Endothelial cell of umbilical vein (primary cell): ENCODE measurements at regions not wholly inside any gene's neighbourhood (a gene's known extent, or its start where the extent isn't known, plus 50 kb on each side); places are given as distances from the start of the nearest gene placed in this dataset.

ENCODE experiments used
- BruUV-seq: library from RNA; stranded (reverse); fragments of 400-500 nt; replicated peaks from 2 replicates; lab custom pipeline; 2021; lab: Mats Ljungman, UMichigan
- CTCF ChIA-PET: fragments of 300-600, 350-600 bp; sonication (Branson Sonifier 250); formaldehyde crosslinking; loops from one replicate; lab custom pipeline; 2021; ENCODE audit warnings: antibody characterized with exemption, inconsistent platforms; lab: Charles Lee
- POLR2A ChIA-PET: fragments of 300-600, 350-600 bp; sonication (Branson Sonifier 250); formaldehyde crosslinking; loops from one replicate; lab custom pipeline; 2021; ENCODE audit warnings: antibody characterized with exemption, inconsistent platforms; lab: Charles Lee
- DNase-seq: peaks from one replicate; pipeline ENCODE4 v3.0.0-alpha.2; 2011; ENCODE audit warnings: low read depth, low spot score
- FAIRE-seq: peaks from 2 replicates; lab custom pipeline; 2011; peaks lifted over from hg19 to GRCh38; lab: Jason Lieb, UNC
- H2AFZ ChIP-seq: 2 replicates; pipeline ENCODE4 v1.6.0; 2012; ENCODE audit warnings: low read depth, low read length, control low read depth, inconsistent platforms
- H3K27ac ChIP-seq: 2 replicates; pipeline ENCODE4 v1.5.1; 2011; ENCODE audit warnings: low read depth, mild to moderate bottlenecking, control low read depth, low read length, moderate library complexity; ENCODE audit not compliant: insufficient read depth
- H3K27me3 ChIP-seq, 2 experiments: 2 replicates each; pipeline versions ENCODE4 v1.6.0 to v1.6.1; 2011; ENCODE audit warnings: low read length in 2 of 2, mixed read lengths in 1 of 2; ENCODE audit not compliant: control insufficient read depth in 2 of 2, insufficient read depth in 2 of 2
- H3K36me3 ChIP-seq, 2 experiments: 2 replicates in 1 of 2; 3 replicates in 1 of 2; pipeline ENCODE4 v1.5.1; 2011; ENCODE audit warnings: low read length in 2 of 2, mild to moderate bottlenecking in 1 of 2, moderate library complexity in 1 of 2; ENCODE audit not compliant: control insufficient read depth in 2 of 2, insufficient read depth in 2 of 2; ENCODE audit errors: extremely low read depth in 1 of 2
- H3K4me1 ChIP-seq: 3 replicates; pipeline ENCODE4 v1.5.1; 2011; ENCODE audit warnings: mild to moderate bottlenecking, low read length; ENCODE audit not compliant: control insufficient read depth, insufficient read depth; ENCODE audit errors: extremely low read depth
- H3K4me2 ChIP-seq: 2 replicates; pipeline ENCODE4 v1.6.1; 2011; ENCODE audit warnings: low read length, control low read depth, mixed read lengths; ENCODE audit not compliant: insufficient read depth
- H3K4me3 ChIP-seq, 3 experiments: fragments of 200-600 bp in 1 of 3; sonication (generic), shearing (Covaris generic) in 1 of 3; replicated peaks in 1 of 3; 2 replicates each; pipeline ENCODE4 v1.5.1; 2011 to 2016; ENCODE audit warnings: control low read depth in 3 of 3, low read length in 3 of 3, mild to moderate bottlenecking in 2 of 3, inconsistent platforms in 1 of 3, low read depth in 1 of 3, moderate library complexity in 1 of 3; ENCODE audit not compliant: insufficient read depth in 1 of 3
- H3K79me2 ChIP-seq: 2 replicates; pipeline ENCODE4 v1.6.0; 2012; ENCODE audit warnings: low read length, inconsistent platforms; ENCODE audit not compliant: control insufficient read depth, insufficient read depth
- H3K9ac ChIP-seq: replicated peaks from 2 replicates; pipeline ENCODE3; 2011; ENCODE audit warnings: low read length, control low read depth; ENCODE audit not compliant: insufficient read depth; ENCODE audit errors: extremely low read depth
- H3K9me1 ChIP-seq: replicated peaks from 3 replicates; pipeline ENCODE4 v1.6.0; 2011; ENCODE audit warnings: mild to moderate bottlenecking, low read length; ENCODE audit not compliant: control insufficient read depth, insufficient read depth; ENCODE audit errors: extremely low read depth
- H3K9me3 ChIP-seq: replicated peaks from 2 replicates; pipeline ENCODE4 v1.5.1; 2012; ENCODE audit warnings: low read length, inconsistent platforms; ENCODE audit not compliant: control insufficient read depth, insufficient read depth
- H4K20me1 ChIP-seq: replicated peaks from 2 replicates; pipeline ENCODE3; 2011; ENCODE audit warnings: mild to moderate bottlenecking, low read length; ENCODE audit not compliant: control insufficient read depth, insufficient read depth; ENCODE audit errors: extremely low read depth
- CTCF ChIP-seq, 2 donors: IDR thresholded peaks; 1 replicate in 1 of 2; 2 replicates in 1 of 2; pipeline ENCODE4 v1.5.1; 2011; ENCODE audit warnings: low read length in 2 of 2, mild to moderate bottlenecking in 2 of 2, moderate library complexity in 2 of 2, control low read depth in 1 of 2, inconsistent platforms in 1 of 2, low read depth in 1 of 2; ENCODE audit not compliant: insufficient read depth in 1 of 2; ENCODE audit errors: extremely low read depth in 1 of 2
- EZH2 ChIP-seq: IDR thresholded peaks from 2 replicates; pipeline ENCODE4 v1.6.1; 2012; ENCODE audit warnings: borderline replicate concordance, low read depth, mild to moderate bottlenecking, moderate library complexity, low read length, inconsistent platforms; ENCODE audit not compliant: severe bottlenecking
- FOS ChIP-seq: IDR thresholded peaks from 2 replicates; pipeline ENCODE4 v1.6.1; 2011; ENCODE audit warnings: mild to moderate bottlenecking, low read length, moderate library complexity, borderline replicate concordance; ENCODE audit not compliant: insufficient read depth
- GATA2 ChIP-seq: IDR thresholded peaks from 2 replicates; pipeline ENCODE4 v1.7.0; 2011; ENCODE audit warnings: low read depth, mild to moderate bottlenecking, moderate library complexity, mixed read lengths, low read length; ENCODE audit not compliant: insufficient read length, insufficient read depth
- JUN ChIP-seq: IDR thresholded peaks from 2 replicates; pipeline ENCODE4 v1.6.1; 2011; ENCODE audit warnings: borderline replicate concordance, low read depth; ENCODE audit not compliant: insufficient read length, insufficient read depth
- MAX ChIP-seq: IDR thresholded peaks from 2 replicates; pipeline ENCODE4 v1.6.1; 2011; ENCODE audit not compliant: insufficient read depth, insufficient read length
- MYC ChIP-seq: IDR thresholded peaks from one replicate; pipeline ENCODE4 v1.6.1; 2011; ENCODE audit warnings: mild to moderate bottlenecking, low read depth, low read length
- POLR2A ChIP-seq: IDR thresholded peaks from 2 replicates; pipeline ENCODE4 v1.6.1; 2012; ENCODE audit warnings: low read depth, mild to moderate bottlenecking, control low read depth, low read length
- POLR2AphosphoS5 ChIP-seq: IDR thresholded peaks from 2 replicates; pipeline ENCODE4 v1.6.1; 2012; ENCODE audit warnings: low read depth, mild to moderate bottlenecking, control low read depth, low read length, moderate library complexity; ENCODE audit not compliant: insufficient read depth
- dilution Hi-C: fragments of 300-500 bp; cut with MboI; formaldehyde crosslinking; loops from one replicate; pipeline ENCODE4 v1.15.0; 2019; ENCODE audit warnings: low sequenced_read_pairs; ENCODE audit not compliant: extremely low pct_ligation_motif_present
- intact Hi-C: fragments of 100-400 bp; cut with micrococcal nuclease; formaldehyde crosslinking; loops from one replicate; pipeline ENCODE4 v1.10.0; 2022

- H3K79me2 ChIP-seq: no peaks in the 10 kb centered on the region
- no TSS peak for BruUV-seq
- no peaks in the 10 kb centered on the region for H3K4me1 ChIP-seq
- no peak overlapping the region for H3K4me3 ChIP-seq
- FAIRE-seq (no peak), DNase-seq (no peak)
- ChIA-PET CTCF (no interaction called here), POLR2A (no interaction called here)
- H3K27ac ChIP-seq: no peak overlapping the region
- no peak overlapping the region for H2AFZ ChIP-seq
- H3K9me1 ChIP-seq: no peaks in the 10 kb centered on the region
- H3K9ac ChIP-seq: no peak overlapping the region
- TF ChIP-seq POLR2AphosphoS5: no peak
- H3K36me3 ChIP-seq: no peaks in the 10 kb centered on the region
- H3K27me3 ChIP-seq: no peaks in the 10 kb centered on the region
- no peaks in the 10 kb centered on the region for H4K20me1 ChIP-seq
- no peak overlapping the region for H3K4me2 ChIP-seq
- no peaks in the 10 kb centered on the region for H3K9me3 ChIP-seq
- intact Hi-C loops (no loop called here), dilution Hi-C loops (no loop called here)
Measured at GRCh38 chr2:226560325-226560724, 239.3 kb downstream of the IRS1 start.

- CTCF ChIA-PET: no interaction called here
- no peak overlapping the region for H3K4me3 ChIP-seq
- H3K36me3 ChIP-seq: no peaks in the 10 kb centered on the region
- no peaks in the 10 kb centered on the region for H3K9me1 ChIP-seq
- intact Hi-C loops (no loop called here), dilution Hi-C loops (no loop called here)
- BruUV-seq: no TSS peak
- no peak overlapping the region for H3K4me2 ChIP-seq
- H3K27ac ChIP-seq: no peak overlapping the region
- no peaks in the 10 kb centered on the region for H3K79me2 ChIP-seq
- TF ChIP-seq CTCF (IDR thresholded peaks at IDR 0.05; ENCODE audit: extremely low read depth in 1 of 2, insufficient read depth in 1 of 2, low read depth in 1 of 2, low read length in 2 of 2) (no peak), MYC (no peak), MAX (no peak), FOS (no peak), GATA2 (no peak), EZH2 (no peak), JUN (no peak), POLR2A (no peak)
- FAIRE-seq: no peak
- no peaks in the 10 kb centered on the region for H4K20me1 ChIP-seq
- H3K27me3 ChIP-seq: no peaks in the 10 kb centered on the region
- no peak overlapping the region for H3K9ac ChIP-seq
- no peaks in the 10 kb centered on the region for H3K9me3 ChIP-seq
- no peaks in the 10 kb centered on the region for H3K4me1 ChIP-seq
- POLR2A ChIA-PET: no interaction called here
- no peak overlapping the region for H2AFZ ChIP-seq
- no peak for DNase-seq
Measured at GRCh38 chr2:226559536-226559935, 240.1 kb downstream of the IRS1 start.
